HCT116 (cell line): ENCODE measurements at regions not wholly inside any gene's neighbourhood (a gene's known extent, or its start where the extent isn't known, plus 50 kb on each side); places are given as distances from the start of the nearest gene placed in this dataset.

Source experiments
- CBX3 ChIP-seq: IDR thresholded peaks from 2 replicates; pipeline ENCODE4 v1.6.1; 2012; ENCODE audit warnings: low read depth
- CEBPB ChIP-seq: IDR thresholded peaks from 2 replicates; pipeline ENCODE4 v1.6.1; 2012; ENCODE audit warnings: low read depth
- CTCF ChIP-seq, 3 experiments: fragments of 200-600 bp in 1 of 3; sonication (generic) in 1 of 3; IDR thresholded peaks in 2 of 3; conservative IDR thresholded peaks in 1 of 3; 2 replicates each; pipeline ENCODE4 v1.5.1; 2012 to 2017; ENCODE audit warnings: low read depth in 2 of 3, low read length in 2 of 3, antibody characterized with exemption in 1 of 3, borderline replicate concordance in 1 of 3, control low read depth in 1 of 3, mild to moderate bottlenecking in 1 of 3, mixed read lengths in 1 of 3, mixed run types in 1 of 3, moderate library complexity in 1 of 3; ENCODE audit not compliant: insufficient read depth in 1 of 3
- EZH2 ChIP-seq: fragments of 200-600 bp; sonication (generic); IDR thresholded peaks from 2 replicates; pipeline ENCODE4 v1.6.1; 2017; ENCODE audit warnings: antibody characterized with exemption, mixed run types
- EZH2phosphoT487 ChIP-seq: fragments of 200-600 bp; IDR thresholded peaks from 2 replicates; pipeline ENCODE4 v1.6.1; 2018; ENCODE audit warnings: antibody characterized with exemption, borderline replicate concordance
- JUND ChIP-seq: IDR thresholded peaks from 2 replicates; pipeline ENCODE4 v1.6.1; 2012
- POLR2A ChIP-seq: IDR thresholded peaks from 2 replicates; pipeline ENCODE4 v1.7.0; 2011; ENCODE audit warnings: borderline replicate concordance; ENCODE audit not compliant: insufficient read depth, insufficient read length; ENCODE audit errors: extremely low read depth
- POLR2AphosphoS5 ChIP-seq: IDR thresholded peaks from 2 replicates; pipeline ENCODE4 v1.6.1; 2011; ENCODE audit warnings: mild to moderate bottlenecking, low read depth, low read length, moderate library complexity
- REST ChIP-seq: IDR thresholded peaks from 2 replicates; pipeline ENCODE4 v1.6.1; 2012; ENCODE audit warnings: low read depth
- SP1 ChIP-seq: IDR thresholded peaks from 2 replicates; pipeline ENCODE4 v1.6.1; 2012; ENCODE audit warnings: low read depth
- SRF ChIP-seq: IDR thresholded peaks from 2 replicates; pipeline ENCODE4 v1.6.1; 2012; ENCODE audit warnings: low read depth
- TCF7L2 ChIP-seq: IDR thresholded peaks from 2 replicates; pipeline ENCODE4 v1.7.0; 2011; ENCODE audit warnings: borderline replicate concordance, inconsistent platforms; ENCODE audit not compliant: insufficient read depth, insufficient read length; ENCODE audit errors: extremely low read depth
- TF ChIP-seq, protein P1 (sequence below): IDR thresholded peaks from 2 replicates; pipeline ENCODE4 v1.6.1; 2012
- TF ChIP-seq, protein P2 (sequence below): IDR thresholded peaks from 2 replicates; pipeline ENCODE4 v1.6.1; 2012

DNA sequence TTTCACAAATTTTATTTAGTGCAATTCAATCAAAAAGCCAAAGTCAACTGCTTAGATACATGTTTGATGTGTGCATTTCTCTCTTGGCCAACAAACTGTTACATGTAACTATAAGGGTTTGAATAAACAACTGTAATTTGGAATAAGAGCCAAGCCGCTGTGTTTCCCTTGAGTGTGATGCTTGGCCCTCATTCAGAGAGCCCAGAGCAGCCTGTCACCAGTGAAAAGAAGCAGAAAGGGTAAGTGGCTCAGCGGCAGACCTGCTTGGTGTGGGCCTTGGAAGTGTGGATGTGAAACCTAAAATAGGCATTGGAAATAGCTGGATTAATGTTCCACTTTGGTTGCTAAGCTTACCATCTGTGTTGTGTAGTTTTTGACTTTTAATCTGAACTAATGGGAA is 924.6 kb downstream of the OLFM4 start:
- no peak for TF ChIP-seq CBX3
- no peak for TF ChIP-seq CTCF (IDR thresholded peaks at IDR 0.05 in 2 of 3, conservative IDR thresholded peaks at IDR 0.05 in 1 of 3; ENCODE audit: borderline replicate concordance in 1 of 3, insufficient read depth in 1 of 3, low read depth in 2 of 3, low read length in 2 of 3)
- TF ChIP-seq POLR2A: no peak
- TF ChIP-seq JUND: no peak
- TF ChIP-seq POLR2AphosphoS5: no peak
- TF ChIP-seq TCF7L2: no peak
- TF ChIP-seq, protein P1, sequence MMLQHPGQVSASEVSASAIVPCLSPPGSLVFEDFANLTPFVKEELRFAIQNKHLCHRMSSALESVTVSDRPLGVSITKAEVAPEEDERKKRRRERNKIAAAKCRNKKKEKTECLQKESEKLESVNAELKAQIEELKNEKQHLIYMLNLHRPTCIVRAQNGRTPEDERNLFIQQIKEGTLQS: no peak
- no peak for TF ChIP-seq EZH2
- TF ChIP-seq, protein P2, sequence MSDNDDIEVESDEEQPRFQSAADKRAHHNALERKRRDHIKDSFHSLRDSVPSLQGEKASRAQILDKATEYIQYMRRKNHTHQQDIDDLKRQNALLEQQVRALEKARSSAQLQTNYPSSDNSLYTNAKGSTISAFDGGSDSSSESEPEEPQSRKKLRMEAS: no peak
- TF ChIP-seq SP1: no peak
- TF ChIP-seq REST: no peak
- TF ChIP-seq EZH2phosphoT487: no peak
- TF ChIP-seq SRF: no peak
- TF ChIP-seq CEBPB: no peak
